ENCODE measurements at regions not wholly inside any gene's neighbourhood (a gene's known extent, or its start where the extent isn't known, plus 50 kb on each side); places are given as distances from the start of the nearest gene placed in this dataset.

DNA sequence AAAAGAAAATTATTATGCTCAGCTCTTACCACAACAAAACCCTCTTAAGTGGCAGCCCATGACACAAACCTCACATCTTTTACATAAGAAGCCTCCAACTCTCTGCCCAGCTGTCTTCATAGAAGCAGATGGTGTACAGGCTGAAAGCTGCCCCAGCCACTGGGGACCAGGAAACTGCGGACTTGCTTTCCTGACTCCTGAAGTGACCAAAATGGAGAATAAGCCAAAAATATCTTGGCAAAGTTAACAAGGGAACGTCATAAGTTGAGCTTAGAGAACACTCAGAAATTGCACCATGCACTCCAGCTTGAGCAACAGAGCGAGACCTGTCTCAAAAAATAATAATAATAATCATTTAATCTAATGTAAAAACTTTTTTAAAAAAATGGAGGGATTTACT is 160.3 kb upstream of the CDYL start:
- ChIA-PET POLR2A (no interaction called here), CTCF (no interaction called here)
- no peak overlapping the region for H3K4me3 ChIP-seq (ENCODE audit: low read depth, low read length)
- no peak for DNase-seq (ENCODE audit: low read depth, low spot score)
- TF ChIP-seq, protein P1, sequence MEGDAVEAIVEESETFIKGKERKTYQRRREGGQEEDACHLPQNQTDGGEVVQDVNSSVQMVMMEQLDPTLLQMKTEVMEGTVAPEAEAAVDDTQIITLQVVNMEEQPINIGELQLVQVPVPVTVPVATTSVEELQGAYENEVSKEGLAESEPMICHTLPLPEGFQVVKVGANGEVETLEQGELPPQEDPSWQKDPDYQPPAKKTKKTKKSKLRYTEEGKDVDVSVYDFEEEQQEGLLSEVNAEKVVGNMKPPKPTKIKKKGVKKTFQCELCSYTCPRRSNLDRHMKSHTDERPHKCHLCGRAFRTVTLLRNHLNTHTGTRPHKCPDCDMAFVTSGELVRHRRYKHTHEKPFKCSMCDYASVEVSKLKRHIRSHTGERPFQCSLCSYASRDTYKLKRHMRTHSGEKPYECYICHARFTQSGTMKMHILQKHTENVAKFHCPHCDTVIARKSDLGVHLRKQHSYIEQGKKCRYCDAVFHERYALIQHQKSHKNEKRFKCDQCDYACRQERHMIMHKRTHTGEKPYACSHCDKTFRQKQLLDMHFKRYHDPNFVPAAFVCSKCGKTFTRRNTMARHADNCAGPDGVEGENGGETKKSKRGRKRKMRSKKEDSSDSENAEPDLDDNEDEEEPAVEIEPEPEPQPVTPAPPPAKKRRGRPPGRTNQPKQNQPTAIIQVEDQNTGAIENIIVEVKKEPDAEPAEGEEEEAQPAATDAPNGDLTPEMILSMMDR (IDR thresholded peaks at IDR 0.05; ENCODE audit: insufficient read depth, low read length, missing control alignments), result no peak

DNA sequence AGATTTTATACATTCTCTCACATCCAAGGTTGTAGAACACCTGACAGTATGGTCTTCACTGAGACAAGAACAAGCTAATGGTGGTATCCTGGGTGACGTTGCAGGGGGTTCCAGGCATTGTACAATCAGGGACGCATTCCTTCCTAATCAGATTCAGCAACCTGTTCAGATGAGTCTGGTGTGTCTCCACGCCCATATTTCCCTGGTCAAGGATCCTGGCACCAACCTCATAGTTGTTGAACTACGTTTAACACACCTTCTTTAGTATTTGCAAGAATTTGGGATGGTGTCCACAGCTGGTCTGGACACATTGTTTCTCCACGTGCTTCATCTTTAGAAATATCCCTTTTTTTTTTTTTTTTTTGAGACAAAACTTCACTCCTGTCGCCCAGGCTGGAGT is 161.0 kb upstream of the CDYL start:
- no peak overlapping the region for H3K4me3 ChIP-seq (ENCODE audit: low read depth, low read length)
- no peak for DNase-seq (ENCODE audit: low read depth, low spot score)
- TF ChIP-seq, protein P1 (IDR thresholded peaks at IDR 0.05; ENCODE audit: insufficient read depth, low read length, missing control alignments), result no peak
- CTCF ChIA-PET, result no interaction called here
- POLR2A ChIA-PET, result no interaction called here

DNA sequence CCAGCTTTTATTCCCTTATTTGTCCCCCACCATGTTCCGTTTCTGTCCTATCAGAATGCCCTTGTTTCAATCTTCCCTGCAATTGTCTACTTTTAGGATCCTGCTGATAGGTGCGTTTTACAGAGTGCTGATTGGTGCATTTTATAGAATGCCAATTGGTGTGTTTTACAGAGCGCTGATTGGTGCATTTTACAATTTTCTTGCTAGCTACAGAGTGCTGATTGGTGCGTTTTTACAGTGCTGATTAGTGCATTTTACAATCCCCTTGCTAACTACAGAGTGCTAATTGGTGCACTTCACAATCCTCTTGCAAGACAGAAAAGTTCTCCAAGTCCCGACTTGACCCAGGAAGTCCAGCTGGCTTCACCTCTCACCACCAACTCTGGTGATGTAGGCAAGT is 161.6 kb upstream of the CDYL start:
- no peak overlapping the region for H3K4me3 ChIP-seq (ENCODE audit: low read depth, low read length)
- ChIA-PET CTCF (no interaction called here), POLR2A (no interaction called here)
- TF ChIP-seq, protein P1 (IDR thresholded peaks at IDR 0.05; ENCODE audit: insufficient read depth, low read length, missing control alignments), result no peak
- no peak for DNase-seq (ENCODE audit: low read depth, low spot score)

DNA sequence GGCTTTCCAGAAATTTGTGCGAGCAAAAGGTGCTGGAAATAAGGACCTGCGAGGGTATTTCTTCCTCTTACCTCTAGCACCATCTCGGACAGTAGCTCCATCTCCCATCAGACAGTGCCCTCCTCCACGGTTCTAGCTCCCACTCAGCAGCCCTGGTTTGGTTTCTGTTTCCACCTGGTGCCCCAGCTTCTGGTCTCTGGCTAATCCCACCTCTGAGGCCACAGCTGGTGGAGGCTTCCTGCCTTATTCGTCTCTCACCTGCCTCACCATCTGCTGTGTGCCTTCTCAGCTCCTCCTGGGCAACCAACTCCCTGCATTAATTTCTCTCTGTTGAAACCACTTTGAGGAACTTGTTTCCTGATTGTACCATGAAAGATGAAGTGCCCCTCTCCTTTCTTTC is 162.4 kb upstream of the CDYL start:
- no peak overlapping the region for H3K4me3 ChIP-seq (ENCODE audit: low read depth, low read length)
- POLR2A ChIA-PET, result interaction anchor here (0.5 to 1.2 kb wide), 2 partner anchors 16 to 163 kb away, joined by 3 to 4 read pairs; no protein-coding TSS in a partner anchor
- CTCF ChIA-PET, result interaction anchor here (0.9 kb wide), 1 partner anchor 51 kb away, joined by 3 read pairs; no protein-coding TSS in a partner anchor
- DNase-seq (ENCODE audit: low read depth, low spot score), result no peak
- TF ChIP-seq, protein P1 (IDR thresholded peaks at IDR 0.05; ENCODE audit: insufficient read depth, low read length, missing control alignments), result no peak

DNA sequence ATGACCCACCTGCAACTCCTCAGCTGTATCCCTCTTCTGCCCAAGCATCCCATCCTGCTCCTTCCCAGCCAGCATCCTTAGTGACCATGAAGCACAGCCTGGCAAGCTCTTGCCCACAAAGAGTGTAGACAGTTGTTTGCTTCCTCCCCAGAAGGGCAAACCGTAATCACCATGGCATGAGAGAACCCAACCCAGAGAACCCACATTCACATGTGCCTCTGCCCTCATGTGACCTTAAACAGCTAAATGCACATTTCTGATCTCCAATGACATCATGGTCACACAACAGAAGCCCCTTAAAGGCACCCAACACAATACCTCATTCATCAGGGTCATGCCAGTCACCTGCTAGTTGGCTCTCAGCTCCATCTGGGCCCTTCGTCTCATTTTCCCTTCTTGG is 162.8 kb upstream of the CDYL start:
- ChIA-PET POLR2A (interaction anchor here (0.5 to 1.2 kb wide), 2 partner anchors 16 to 163 kb away, joined by 3 to 4 read pairs; no protein-coding TSS in a partner anchor), CTCF (interaction anchor here (0.9 kb wide), 1 partner anchor 51 kb away, joined by 3 read pairs; no protein-coding TSS in a partner anchor)
- TF ChIP-seq, protein P1 (IDR thresholded peaks at IDR 0.05; ENCODE audit: insufficient read depth, low read length, missing control alignments), result no peak
- H3K4me3 ChIP-seq (ENCODE audit: low read depth, low read length), result no peak overlapping the region
- no peak for DNase-seq (ENCODE audit: low read depth, low spot score)

DNA sequence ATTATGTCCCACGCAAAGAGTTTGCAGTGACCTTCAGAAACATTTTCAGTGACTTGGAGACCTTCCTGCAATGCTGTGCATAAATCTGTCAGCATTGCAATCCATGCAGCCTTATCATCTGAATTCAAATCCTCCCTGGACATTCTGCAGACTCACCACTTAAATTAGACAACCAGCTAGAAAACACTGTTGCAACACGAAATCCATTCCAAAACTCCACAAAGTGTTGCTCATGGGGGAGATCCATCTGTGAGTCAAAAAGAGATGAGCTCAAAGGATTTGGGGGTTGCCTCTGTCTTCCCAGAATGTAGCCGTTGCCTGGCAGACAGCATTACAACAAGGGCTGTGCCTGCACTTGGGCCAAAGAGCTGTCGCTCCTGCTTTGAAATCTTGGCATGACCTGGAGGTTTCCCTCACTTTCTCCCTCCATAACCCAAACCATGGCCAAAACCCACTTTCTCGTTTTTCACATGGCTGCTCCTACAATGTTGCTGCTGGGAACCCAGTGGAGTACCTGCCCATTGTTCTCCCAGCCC is 163.5 kb upstream of the CDYL start:
- DNase-seq (ENCODE audit: low read depth, low spot score), result no peak
- CTCF ChIA-PET, result no interaction called here
- H3K4me3 ChIP-seq (ENCODE audit: low read depth, low read length), result no peak overlapping the region
- TF ChIP-seq, protein P1 (IDR thresholded peaks at IDR 0.05; ENCODE audit: insufficient read depth, low read length, missing control alignments), result no peak
- POLR2A ChIA-PET, result interaction anchor here (1.0 to 1.2 kb wide), 2 partner anchors 30 to 164 kb away, joined by 3 to 5 read pairs; no protein-coding TSS in a partner anchor
